NCI-H748 (cell line): ENCODE measurements at regions not wholly inside any gene's neighbourhood (a gene's known extent, or its start where the extent isn't known, plus 50 kb on each side); places are given as distances from the start of the nearest gene placed in this dataset.
A peak's percentile ranks its signal among the peaks of the same experiment; 100 is the strongest.

Source experiments
- DNase-seq: peaks from one replicate; lab custom pipeline; 2025; ENCODE audit not compliant: unreplicated experiment; lab: John Stamatoyannopoulos, UW

- DNase-seq, result no peak
Measured at GRCh38 chr3:107943786-107944523, 146.9 kb downstream of the CD47 start.

GRCh38 chr3:107942951-107943749 is 147.7 kb downstream of the CD47 start:
- DNase-seq, result no peak

GRCh38 chr3:107942244-107942643 is 148.6 kb downstream of the CD47 start:
- no peak for DNase-seq

- DNase-seq, result peak; percentile 4
Measured at GRCh38 chr3:107939691-107940442, 151.0 kb downstream of the CD47 start.

GRCh38 chr3:107938143-107938542 is 152.7 kb downstream of the CD47 start:
- peak; percentile 52 for DNase-seq

- DNase-seq, result no peak
Measured at GRCh38 chr3:107934808-107935207, 156.0 kb downstream of the CD47 start.

- no peak for DNase-seq
Measured at GRCh38 chr3:107933450-107933849, 157.4 kb downstream of the CD47 start.

- no peak for DNase-seq
Measured at GRCh38 chr3:107931326-107931725, 159.5 kb downstream of the CD47 start.

GRCh38 chr3:107929088-107929487 is 161.7 kb downstream of the CD47 start:
- no peak for DNase-seq

GRCh38 chr3:107928084-107928445 is 162.8 kb downstream of the CD47 start:
- DNase-seq, result peak; percentile 69

- DNase-seq, result peak; percentile 84
Measured at GRCh38 chr3:107927361-107928083, 163.3 kb downstream of the CD47 start.

- no peak for DNase-seq
Measured at GRCh38 chr3:107925851-107926250, 165.0 kb downstream of the CD47 start.

GRCh38 chr3:107921038-107921437 is 169.8 kb downstream of the CD47 start:
- no peak for DNase-seq

GRCh38 chr3:107920538-107920937 is 170.3 kb downstream of the CD47 start:
- no peak for DNase-seq

GRCh38 chr3:107919239-107919638 is 171.6 kb downstream of the CD47 start:
- DNase-seq, result no peak

- DNase-seq, result no peak
Measured at GRCh38 chr3:107916171-107916570, 174.7 kb downstream of the CD47 start.

GRCh38 chr3:107915706-107916105 is 175.1 kb downstream of the CD47 start:
- DNase-seq, result no peak

- DNase-seq, result no peak
Measured at GRCh38 chr3:107913701-107914100, 177.1 kb downstream of the CD47 start.

- DNase-seq, result no peak
Measured at GRCh38 chr3:107911337-107912000, 179.4 kb downstream of the CD47 start.

GRCh38 chr3:107910713-107911259 is 180.0 kb downstream of the CD47 start:
- no peak for DNase-seq
